DMS 273 treated with DMSO at 0.1 percent for 48 hours (cell line): ENCODE measurements at regions not wholly inside any gene's neighbourhood (a gene's known extent, or its start where the extent isn't known, plus 50 kb on each side); places are given as distances from the start of the nearest gene placed in this dataset.

Experiments
- DNase-seq: peaks from one replicate; lab custom pipeline; 2025; lab: John Stamatoyannopoulos, UW

DNA sequence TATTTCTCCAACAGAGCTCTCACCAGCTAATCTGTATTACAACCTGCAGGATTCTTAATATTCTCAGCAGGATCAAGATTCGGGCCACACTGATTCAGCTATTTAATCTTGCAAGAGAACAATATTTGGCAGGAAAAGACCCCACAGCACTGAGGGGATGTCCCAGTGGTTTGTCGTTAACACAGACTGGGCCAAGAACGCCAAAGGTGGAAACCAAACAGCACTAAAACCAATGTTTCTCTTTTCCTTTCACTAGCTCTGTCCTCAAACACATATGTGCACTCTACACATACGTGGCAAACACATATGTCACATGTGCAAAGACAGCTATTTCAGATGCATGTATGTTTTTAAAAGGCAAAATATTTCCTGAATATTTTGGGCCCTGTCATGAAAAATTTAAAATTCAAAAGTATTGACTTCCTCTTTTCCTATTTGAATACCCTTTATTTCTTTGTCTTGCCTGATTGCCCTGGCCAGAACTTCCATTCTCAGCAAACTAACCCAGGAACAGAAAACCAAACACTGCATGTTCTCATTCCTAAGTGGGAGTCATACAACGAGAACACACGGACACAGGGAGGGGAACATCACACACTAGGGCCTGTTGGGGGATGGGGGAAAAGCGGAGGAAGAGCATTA is 51.7 kb upstream of the NEBL start:
- no peak for DNase-seq
